SK-N-SH (cell line): ENCODE measurements at regions not wholly inside any gene's neighbourhood (a gene's known extent, or its start where the extent isn't known, plus 50 kb on each side); places are given as distances from the start of the nearest gene placed in this dataset.
A peak's percentile ranks its signal among the peaks of the same experiment; 100 is the strongest.

Experiments
- CTCF ChIA-PET: fragments of 300-600, 350-600 bp; formaldehyde crosslinking; extraction: SDS; loops from one replicate; lab custom pipeline; 2021; lab: Yijun Ruan, JAX
- POLR2A ChIA-PET: fragments of 350-600 bp; sonication (Branson Sonifier 250); formaldehyde crosslinking; extraction: SDS; loops from one replicate; lab custom pipeline; 2020; ENCODE audit warnings: antibody characterized with exemption, inconsistent platforms; lab: Yijun Ruan, JAX
- DNase-seq: peaks from one replicate; pipeline ENCODE4 v3.0.0; 2012
- H2AFZ ChIP-seq: fragments of 200-600 bp; sonication (generic); 2 replicates; pipeline ENCODE4 v1.8.1; 2016; ENCODE audit warnings: antibody characterized with exemption, mild to moderate bottlenecking, low read depth
- H3F3A ChIP-seq: fragments of 200-600 bp; sonication (generic); replicated peaks from 2 replicates; pipeline ENCODE3; 2016; ENCODE audit warnings: antibody characterized with exemption, mild to moderate bottlenecking; ENCODE audit not compliant: insufficient read depth
- H3K27ac ChIP-seq, 2 experiments: fragments of 200-500 bp in 1 of 2; fragments of 200-600 bp in 1 of 2; sonication (Bioruptor generic) in 1 of 2; sonication (generic), shearing (Covaris generic) in 1 of 2; 2 replicates each; pipeline versions ENCODE4 v1.5.1 to v1.6.1; 2014 to 2016; ENCODE audit warnings: low read depth in 2 of 2, inconsistent platforms in 1 of 2, low read length in 1 of 2, mild to moderate bottlenecking in 1 of 2, mixed read lengths in 1 of 2
- H3K27me3 ChIP-seq: fragments of 200-600 bp; sonication (generic), shearing (Covaris generic); 2 replicates; pipeline ENCODE4 v1.6.1; 2016; ENCODE audit warnings: mixed run types; ENCODE audit not compliant: insufficient read depth
- H3K36me3 ChIP-seq, 2 experiments: fragments of 200-500 bp in 1 of 2; fragments of 200-600 bp in 1 of 2; sonication (Bioruptor generic) in 1 of 2; sonication (generic) in 1 of 2; replicated peaks in 1 of 2; 2 replicates each; pipeline versions ENCODE3 to v1.5.1; 2014 to 2016; ENCODE audit warnings: low read length in 1 of 2, mild to moderate bottlenecking in 1 of 2; ENCODE audit not compliant: insufficient read depth in 2 of 2, control insufficient read depth in 1 of 2
- H3K4me1 ChIP-seq, 2 experiments: fragments of 200-500 bp in 1 of 2; fragments of 200-600 bp in 1 of 2; sonication (Bioruptor generic) in 1 of 2; sonication (generic), shearing (Covaris generic) in 1 of 2; 2 replicates each; pipeline versions ENCODE4 v1.5.1 to v1.6.1; 2014 to 2016; ENCODE audit warnings: low read depth in 1 of 2, low read length in 1 of 2, mixed run types in 1 of 2; ENCODE audit not compliant: insufficient read depth in 2 of 2, control insufficient read depth in 1 of 2
- H3K4me2 ChIP-seq: fragments of 200-600 bp; sonication (generic), shearing (Covaris generic); 2 replicates; pipeline ENCODE4 v1.6.1; 2017; ENCODE audit warnings: mixed run types
- H3K4me3 ChIP-seq, 2 experiments: fragments of 200-500 bp in 1 of 2; fragments of 200-600 bp in 1 of 2; sonication (Bioruptor generic) in 1 of 2; sonication (generic), shearing (Covaris generic) in 1 of 2; 2 replicates each; pipeline versions ENCODE4 v1.5.1 to v1.8.1; 2014 to 2016; ENCODE audit warnings: low read depth in 2 of 2, inconsistent platforms in 1 of 2, low read length in 1 of 2, mild to moderate bottlenecking in 1 of 2, mixed read lengths in 1 of 2, moderate library complexity in 1 of 2
- H3K79me2 ChIP-seq: fragments of 200-600 bp; sonication (generic); 2 replicates; pipeline ENCODE4 v1.8.1; 2017; ENCODE audit warnings: mild to moderate bottlenecking; ENCODE audit not compliant: insufficient read depth
- H3K9ac ChIP-seq: fragments of 200-600 bp; sonication (generic); 2 replicates; pipeline ENCODE4 v1.6.1; 2017; ENCODE audit warnings: mixed run types
- H3K9me2 ChIP-seq: fragments of 200-600 bp; sonication (generic); 2 replicates; pipeline ENCODE4 v1.6.1; 2017; ENCODE audit warnings: mixed run types
- H3K9me3 ChIP-seq: fragments of 200-600 bp; sonication (generic); 2 replicates; pipeline ENCODE4 v1.6.1; 2017; ENCODE audit warnings: mixed run types, mild to moderate bottlenecking, moderate library complexity
- H4K20me1 ChIP-seq: fragments of 200-600 bp; sonication (generic); 2 replicates; pipeline ENCODE4 v1.6.1; 2017; ENCODE audit warnings: mild to moderate bottlenecking, mixed run types; ENCODE audit not compliant: insufficient read depth
- CHD2 ChIP-seq: fragments of 150-350 bp; IDR thresholded peaks from 2 replicates; pipeline ENCODE4 v1.6.1; 2018; ENCODE audit warnings: low read length; ENCODE audit not compliant: partially characterized antibody
- ELF1 ChIP-seq: IDR thresholded peaks from 2 replicates; pipeline ENCODE4 v1.4.0; 2012
- EP300 ChIP-seq, 2 experiments: IDR thresholded peaks; 2 replicates each; pipeline versions ENCODE4 v1.4.0 to v1.6.1; 2012; ENCODE audit warnings: borderline replicate concordance in 1 of 2, low read depth in 1 of 2, low read length in 1 of 2
- FOXJ3 ChIP-seq: sonication (generic); formaldehyde crosslinking; IDR thresholded peaks from 2 replicates; pipeline ENCODE4 v1.5.1; 2020; ENCODE audit warnings: mild to moderate bottlenecking, missing genetic modification reagents
- IRF3 ChIP-seq: fragments of 150-350 bp; IDR thresholded peaks from 2 replicates; pipeline ENCODE4 v1.6.1; 2016; ENCODE audit warnings: mild to moderate bottlenecking, low read depth, low read length
- JUND ChIP-seq: IDR thresholded peaks from 2 replicates; pipeline ENCODE4 v1.4.0; 2012
- MEF2A ChIP-seq: IDR thresholded peaks from 2 replicates; pipeline ENCODE4 v1.4.0; 2012; ENCODE audit warnings: low read depth, borderline replicate concordance
- POLR2AphosphoS5 ChIP-seq: IDR thresholded peaks from 2 replicates; pipeline ENCODE4 v1.6.1; 2012; ENCODE audit warnings: low read depth, low read length
- RXRA ChIP-seq: IDR thresholded peaks from 2 replicates; pipeline ENCODE4 v1.4.0; 2012; ENCODE audit warnings: low read depth, mild to moderate bottlenecking, borderline replicate concordance
- TCF12 ChIP-seq: IDR thresholded peaks from 2 replicates; pipeline ENCODE4 v1.4.0; 2012
- TEAD4 ChIP-seq: IDR thresholded peaks from 2 replicates; pipeline ENCODE4 v1.4.0; 2012; ENCODE audit warnings: mild to moderate bottlenecking, borderline replicate concordance; ENCODE audit not compliant: insufficient read depth
- YY1 ChIP-seq: IDR thresholded peaks from 2 replicates; pipeline ENCODE4 v1.4.0; 2012; ENCODE audit warnings: low read depth, mild to moderate bottlenecking
- WGBS: methylation state at CpG from one replicate; pipeline ENCODE4 v1.1.6; 2017; ENCODE audit warnings: low lambda C conversion rate; 5-methylcytosine and 5-hydroxymethylcytosine counted together
- TF ChIP-seq, protein P1 (sequence below): fragments of 200-600 bp; sonication (generic); IDR thresholded peaks from 2 replicates; pipeline ENCODE4 v1.6.1; 2017; ENCODE audit warnings: antibody characterized with exemption, mild to moderate bottlenecking, moderate library complexity
- TF ChIP-seq, protein P2 (sequence below): fragments of 150-350 bp; IDR thresholded peaks from 2 replicates; pipeline ENCODE4 v1.6.1; 2017; ENCODE audit warnings: antibody characterized with exemption, low read length, low read depth, borderline replicate concordance
- TF ChIP-seq, protein P3 (sequence below): IDR thresholded peaks from 2 replicates; pipeline ENCODE4 v1.4.0; 2012; ENCODE audit warnings: low read depth, borderline replicate concordance

- Histone ChIP-seq H3K4me3 (no peak overlapping the region), H2AFZ (no peak overlapping the region), H3K9ac (no peak overlapping the region), H3K36me3 (no peaks in the 10 kb centered on the region), H3K4me2 (no peak overlapping the region), H3K79me2 (no peaks in the 10 kb centered on the region), H3K9me2 (no peaks in the 10 kb centered on the region), H3K9me3 (no peaks in the 10 kb centered on the region), H4K20me1 (no peaks in the 10 kb centered on the region), H3K27ac (no peak overlapping the region; a peak in 1 of 4 replicates), H3K4me1 (peaks cover 3 to 12% of the 10 kb centered on the region in 2 experiments; a peak in 3 of 4 replicates), H3K27me3 (no peaks in the 10 kb centered on the region), H3F3A (peaks cover 34% of the 10 kb centered on the region)
- POLR2A ChIA-PET, result no interaction called here
- CTCF ChIA-PET, result no interaction called here
- TF ChIP-seq MEF2A (no peak), TCF12 (no peak), IRF3 (no peak), EP300 (IDR thresholded peaks at IDR 0.05; ENCODE audit: borderline replicate concordance in 1 of 2, low read depth in 1 of 2, low read length in 1 of 2) (no peak), ELF1 (no peak), FOXJ3 (CRISPR knock-in tag) (no peak)
- TF ChIP-seq, protein P1, sequence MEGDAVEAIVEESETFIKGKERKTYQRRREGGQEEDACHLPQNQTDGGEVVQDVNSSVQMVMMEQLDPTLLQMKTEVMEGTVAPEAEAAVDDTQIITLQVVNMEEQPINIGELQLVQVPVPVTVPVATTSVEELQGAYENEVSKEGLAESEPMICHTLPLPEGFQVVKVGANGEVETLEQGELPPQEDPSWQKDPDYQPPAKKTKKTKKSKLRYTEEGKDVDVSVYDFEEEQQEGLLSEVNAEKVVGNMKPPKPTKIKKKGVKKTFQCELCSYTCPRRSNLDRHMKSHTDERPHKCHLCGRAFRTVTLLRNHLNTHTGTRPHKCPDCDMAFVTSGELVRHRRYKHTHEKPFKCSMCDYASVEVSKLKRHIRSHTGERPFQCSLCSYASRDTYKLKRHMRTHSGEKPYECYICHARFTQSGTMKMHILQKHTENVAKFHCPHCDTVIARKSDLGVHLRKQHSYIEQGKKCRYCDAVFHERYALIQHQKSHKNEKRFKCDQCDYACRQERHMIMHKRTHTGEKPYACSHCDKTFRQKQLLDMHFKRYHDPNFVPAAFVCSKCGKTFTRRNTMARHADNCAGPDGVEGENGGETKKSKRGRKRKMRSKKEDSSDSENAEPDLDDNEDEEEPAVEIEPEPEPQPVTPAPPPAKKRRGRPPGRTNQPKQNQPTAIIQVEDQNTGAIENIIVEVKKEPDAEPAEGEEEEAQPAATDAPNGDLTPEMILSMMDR, result no peak
- TF ChIP-seq, protein P2, sequence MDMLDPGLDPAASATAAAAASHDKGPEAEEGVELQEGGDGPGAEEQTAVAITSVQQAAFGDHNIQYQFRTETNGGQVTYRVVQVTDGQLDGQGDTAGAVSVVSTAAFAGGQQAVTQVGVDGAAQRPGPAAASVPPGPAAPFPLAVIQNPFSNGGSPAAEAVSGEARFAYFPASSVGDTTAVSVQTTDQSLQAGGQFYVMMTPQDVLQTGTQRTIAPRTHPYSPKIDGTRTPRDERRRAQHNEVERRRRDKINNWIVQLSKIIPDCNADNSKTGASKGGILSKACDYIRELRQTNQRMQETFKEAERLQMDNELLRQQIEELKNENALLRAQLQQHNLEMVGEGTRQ, result no peak
- no peak for DNase-seq
- 93% methylated on average over 3 of the region's 3 CpGs for WGBS
Measured at GRCh38 chr3:115398506-115398905, 224.8 kb upstream of the GAP43 start.

DNA sequence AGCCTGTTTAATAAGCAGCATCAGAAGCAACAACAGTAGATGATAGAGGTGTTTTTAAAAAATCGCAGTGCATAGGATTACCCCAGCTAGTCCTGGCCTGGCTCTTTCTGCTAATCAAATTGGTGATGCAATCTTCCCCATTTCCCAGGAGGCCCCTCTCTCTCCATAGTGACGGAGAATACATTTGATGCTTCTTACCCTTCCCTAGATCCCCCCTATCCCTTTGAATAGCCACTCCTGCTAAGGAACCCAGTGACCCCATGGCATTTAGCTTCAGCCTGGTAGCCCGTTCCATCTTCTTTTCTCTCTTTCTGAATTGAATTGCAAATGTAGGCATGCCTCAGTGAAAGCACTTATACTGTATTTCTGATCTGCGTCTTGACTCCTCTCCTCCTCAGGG is 223.6 kb upstream of the GAP43 start:
- POLR2A ChIA-PET, result interaction anchor here (0.6 kb wide), 1 partner anchor 26 kb away, joined by 3 read pairs; no protein-coding TSS in a partner anchor
- H3K9ac ChIP-seq, result no peak overlapping the region
- H3K4me3 ChIP-seq, result no peak overlapping the region
- H3F3A ChIP-seq, result peaks cover 34% of the 10 kb centered on the region
- no peaks in the 10 kb centered on the region for H3K79me2 ChIP-seq
- peaks cover 3 to 12% of the 10 kb centered on the region in 2 experiments; a peak in 3 of 4 replicates for H3K4me1 ChIP-seq
- no peaks in the 10 kb centered on the region for H3K9me2 ChIP-seq
- TF ChIP-seq YY1 (no peak), POLR2AphosphoS5 (no peak), CHD2 (no peak), TEAD4 (no peak), RXRA (no peak), TCF12 (no peak), JUND (no peak)
- TF ChIP-seq, protein P3, sequence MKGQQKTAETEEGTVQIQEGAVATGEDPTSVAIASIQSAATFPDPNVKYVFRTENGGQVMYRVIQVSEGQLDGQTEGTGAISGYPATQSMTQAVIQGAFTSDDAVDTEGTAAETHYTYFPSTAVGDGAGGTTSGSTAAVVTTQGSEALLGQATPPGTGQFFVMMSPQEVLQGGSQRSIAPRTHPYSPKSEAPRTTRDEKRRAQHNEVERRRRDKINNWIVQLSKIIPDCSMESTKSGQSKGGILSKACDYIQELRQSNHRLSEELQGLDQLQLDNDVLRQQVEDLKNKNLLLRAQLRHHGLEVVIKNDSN, result no peak
- no peak for DNase-seq
- 89% methylated on average over 4 of the region's 4 CpGs for WGBS
- H3K4me2 ChIP-seq, result no peak overlapping the region
- peak overlapping the region; percentile 26; the same call in 1 of the 2 replicates for H2AFZ ChIP-seq
- no peaks in the 10 kb centered on the region for H3K36me3 ChIP-seq
- CTCF ChIA-PET, result no interaction called here
- H4K20me1 ChIP-seq, result no peaks in the 10 kb centered on the region
- no peaks in the 10 kb centered on the region for H3K9me3 ChIP-seq
- H3K27ac ChIP-seq, result peak overlapping the region in 1 of 2 experiments; percentile 96; a peak in 2 of 4 replicates
- no peaks in the 10 kb centered on the region for H3K27me3 ChIP-seq
